HG02973 (cell line): ENCODE measurements at regions not wholly inside any gene's neighbourhood (a gene's known extent, or its start where the extent isn't known, plus 50 kb on each side); places are given as distances from the start of the nearest gene placed in this dataset.

Experiments used
- ATAC-seq: cut with Tn5 transposase; IDR thresholded peaks from one replicate; pipeline ENCODE4 v1.9.1; 2021; ENCODE audit warnings: moderate library complexity; ENCODE audit not compliant: unreplicated experiment

DNA sequence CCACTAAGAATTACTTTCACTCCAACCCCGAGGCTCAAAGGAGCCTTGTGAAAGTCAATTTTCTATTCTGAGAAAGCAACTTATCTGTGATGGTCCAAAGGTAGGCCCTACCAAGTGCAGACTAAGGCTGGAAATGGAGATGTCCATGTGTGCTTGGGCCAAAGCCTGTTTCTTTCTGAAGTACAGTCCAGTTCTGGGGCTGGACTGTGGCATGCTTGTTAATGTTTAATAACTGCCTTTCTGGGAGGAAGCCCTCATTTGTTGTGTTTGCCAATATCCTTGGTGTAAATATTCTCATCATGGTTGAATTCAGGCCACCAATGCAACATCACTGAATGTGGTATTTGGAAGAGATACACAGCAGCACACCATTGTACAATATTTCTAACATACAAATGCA is 182.3 kb upstream of the BCL6 start:
- no peak for ATAC-seq

DNA sequence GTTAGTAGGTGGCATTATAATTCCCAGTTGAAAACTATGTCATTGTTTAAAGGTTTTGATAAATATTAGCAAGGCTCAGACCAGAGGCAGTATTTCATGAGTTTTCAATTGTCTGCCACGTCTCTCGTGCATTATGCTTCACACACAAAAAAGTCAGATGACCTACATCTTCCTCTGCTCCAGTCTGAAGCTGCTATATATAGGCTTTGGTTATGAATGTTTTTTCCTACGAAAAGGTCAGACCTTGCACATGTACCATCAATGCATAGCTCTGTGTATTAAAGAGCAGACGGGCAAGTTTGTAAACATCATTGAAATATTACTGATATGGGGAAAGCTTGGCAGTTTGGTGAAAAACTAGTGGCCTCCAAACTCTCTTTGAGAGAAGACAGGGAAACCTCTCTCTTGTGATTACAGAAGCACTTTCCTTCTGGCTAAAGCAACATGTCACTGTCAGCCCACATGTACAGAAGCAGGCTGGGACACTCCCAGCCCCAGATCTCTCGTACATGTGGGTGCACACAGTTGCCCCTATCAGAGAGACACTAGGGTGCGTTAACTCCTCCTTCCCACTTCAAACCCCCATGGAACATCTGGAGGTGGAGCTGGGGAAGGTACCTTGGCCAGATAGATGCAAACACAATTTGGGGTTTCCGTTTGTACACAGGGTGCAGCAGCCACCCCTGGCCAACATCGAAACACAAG is 184.0 kb upstream of the BCL6 start:
- no peak for ATAC-seq

DNA sequence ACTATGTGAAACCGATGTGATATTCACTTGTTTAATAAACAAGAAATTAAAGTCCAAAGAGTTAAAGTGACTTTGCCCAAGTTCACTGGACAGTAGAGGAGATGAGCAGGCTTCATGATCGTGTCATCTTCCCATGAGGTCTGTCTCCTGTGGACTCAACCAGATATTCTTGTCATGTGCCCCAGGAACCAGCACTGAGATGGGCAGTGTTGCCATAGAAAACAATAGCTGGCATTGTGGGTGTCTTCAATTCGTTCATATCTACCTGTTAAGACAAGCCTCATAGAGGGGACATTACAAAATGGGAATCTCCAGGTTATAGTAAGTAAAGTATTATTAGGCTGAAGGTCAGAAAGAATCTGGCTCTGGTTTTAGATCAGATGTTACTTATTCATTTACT is 184.8 kb upstream of the BCL6 start:
- no peak for ATAC-seq

DNA sequence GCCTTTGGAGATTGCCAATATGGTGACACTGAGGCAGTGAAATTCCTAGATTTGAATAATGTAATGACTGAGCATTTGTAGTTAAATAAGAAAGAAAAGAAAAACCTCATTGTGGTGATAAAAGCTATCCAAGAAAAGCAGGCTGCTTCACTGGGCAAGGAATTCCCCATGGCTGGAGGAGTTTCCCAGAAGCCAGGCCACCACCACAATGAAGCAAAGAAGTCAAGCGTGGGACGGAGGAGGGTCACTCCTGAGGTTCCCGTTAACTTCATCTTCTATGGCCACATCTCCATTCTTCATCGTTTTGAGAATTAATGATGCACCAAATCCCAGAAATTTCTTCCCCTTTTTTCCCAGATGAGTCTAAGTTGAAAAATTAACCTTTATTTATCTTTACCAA is 185.8 kb upstream of the BCL6 start:
- ATAC-seq: no peak

DNA sequence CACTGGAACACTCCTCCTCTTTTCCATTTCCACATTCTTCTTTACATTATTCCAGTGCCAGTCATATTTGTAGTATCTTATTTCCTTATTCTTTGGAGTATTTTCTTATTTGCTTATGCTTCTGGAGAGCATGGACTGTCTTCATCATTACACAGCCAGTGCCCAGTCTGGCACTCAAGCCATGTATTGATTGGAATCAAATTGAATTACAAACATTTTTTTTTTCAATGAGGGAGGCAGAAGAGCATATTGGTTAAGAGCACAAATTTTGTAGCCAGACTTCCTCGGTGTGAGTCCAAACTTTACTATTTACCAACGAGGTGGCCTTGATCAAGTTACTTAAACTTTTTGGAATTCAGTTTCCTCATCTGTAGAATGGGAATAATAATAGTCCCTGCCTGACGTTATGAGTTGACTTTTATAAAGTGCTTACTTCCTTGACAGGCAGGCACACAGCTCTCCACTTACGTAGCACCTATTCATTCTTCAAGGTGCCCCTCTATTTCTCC is 186.6 kb upstream of the BCL6 start:
- no peak for ATAC-seq

DNA sequence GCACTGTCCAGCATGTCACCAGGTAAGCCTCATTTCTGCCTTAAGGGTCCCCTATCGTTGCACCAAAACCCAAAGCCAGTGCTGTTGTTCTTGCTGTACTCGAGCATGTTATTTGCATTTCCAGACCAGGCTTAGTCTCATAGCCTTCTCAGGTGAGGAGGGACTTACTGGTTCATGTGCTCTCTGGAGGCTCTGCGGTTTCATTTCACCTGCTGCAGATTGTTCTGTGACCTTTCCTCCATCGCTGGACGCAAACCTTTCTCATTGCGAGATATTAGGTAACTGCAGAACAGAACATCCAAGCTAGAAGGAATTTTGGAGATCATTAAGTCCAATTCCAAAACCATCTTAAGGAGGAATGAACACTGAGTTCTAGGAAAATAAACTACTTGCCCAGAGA is 187.3 kb upstream of the BCL6 start:
- ATAC-seq: no peak

DNA sequence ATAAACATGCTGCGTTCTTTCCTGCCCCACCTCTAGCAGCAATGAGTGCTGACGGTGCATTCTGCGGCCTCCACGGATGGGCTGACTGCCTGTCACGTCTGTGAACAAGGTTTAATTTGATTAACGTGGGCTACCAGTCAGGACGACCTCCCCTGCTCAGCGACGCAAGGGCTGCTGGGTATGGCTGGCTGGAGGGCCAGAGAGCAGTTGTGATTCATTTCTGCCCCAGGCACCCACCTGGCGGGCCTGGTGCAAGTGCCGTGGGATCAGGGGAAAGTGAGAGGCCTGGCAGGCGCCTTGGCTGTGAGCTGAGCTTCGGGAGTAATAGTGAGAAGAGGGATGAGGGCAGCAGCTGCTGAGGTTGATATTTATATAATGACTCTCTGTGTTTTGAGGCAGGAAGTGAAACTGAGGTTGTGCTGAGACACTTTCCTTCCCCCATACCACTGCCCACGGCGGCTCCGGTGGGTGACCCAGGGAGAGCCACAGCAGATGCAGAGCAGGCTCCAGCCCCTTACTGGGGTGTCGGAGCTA is 190.4 kb upstream of the BCL6 start:
- peak; percentile 99 for ATAC-seq

DNA sequence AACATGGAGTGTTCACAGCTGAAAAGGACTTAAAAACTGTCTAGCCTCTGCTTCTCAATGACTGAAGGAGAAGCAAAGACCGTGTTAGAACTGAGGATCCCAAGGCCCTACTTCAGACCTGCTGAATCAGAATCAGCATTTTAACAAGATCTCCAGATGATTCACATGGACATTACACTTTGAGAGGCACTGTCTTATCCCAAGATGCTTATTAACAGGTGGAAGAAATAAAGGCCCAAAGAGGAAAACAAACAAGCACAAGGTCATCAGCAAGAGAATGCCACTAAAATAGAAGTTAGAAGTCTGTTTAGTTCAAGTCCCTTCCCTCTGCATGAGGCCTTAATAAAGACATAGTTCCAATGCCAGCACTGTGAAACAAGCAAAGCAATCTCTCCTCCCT is 191.4 kb upstream of the BCL6 start:
- ATAC-seq: no peak

DNA sequence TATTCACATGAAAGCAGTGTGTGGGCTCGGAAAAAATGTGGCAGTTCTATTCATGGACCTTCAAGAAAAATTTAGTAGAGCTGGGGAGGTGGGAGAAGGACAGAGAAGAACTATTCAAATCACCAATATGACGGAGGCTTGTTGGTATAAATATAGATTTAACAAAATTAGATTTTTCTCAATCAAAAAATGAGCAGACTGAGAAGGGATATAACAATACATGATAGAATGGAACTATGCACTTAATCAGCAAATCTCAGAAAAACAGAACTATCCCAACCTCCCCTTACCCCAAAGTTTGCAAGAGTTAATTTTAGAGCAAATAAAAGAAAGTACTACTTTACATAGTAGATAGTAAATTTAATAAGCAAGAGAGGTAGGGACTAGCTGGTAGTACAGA is 194.6 kb upstream of the BCL6 start:
- no peak for ATAC-seq

DNA sequence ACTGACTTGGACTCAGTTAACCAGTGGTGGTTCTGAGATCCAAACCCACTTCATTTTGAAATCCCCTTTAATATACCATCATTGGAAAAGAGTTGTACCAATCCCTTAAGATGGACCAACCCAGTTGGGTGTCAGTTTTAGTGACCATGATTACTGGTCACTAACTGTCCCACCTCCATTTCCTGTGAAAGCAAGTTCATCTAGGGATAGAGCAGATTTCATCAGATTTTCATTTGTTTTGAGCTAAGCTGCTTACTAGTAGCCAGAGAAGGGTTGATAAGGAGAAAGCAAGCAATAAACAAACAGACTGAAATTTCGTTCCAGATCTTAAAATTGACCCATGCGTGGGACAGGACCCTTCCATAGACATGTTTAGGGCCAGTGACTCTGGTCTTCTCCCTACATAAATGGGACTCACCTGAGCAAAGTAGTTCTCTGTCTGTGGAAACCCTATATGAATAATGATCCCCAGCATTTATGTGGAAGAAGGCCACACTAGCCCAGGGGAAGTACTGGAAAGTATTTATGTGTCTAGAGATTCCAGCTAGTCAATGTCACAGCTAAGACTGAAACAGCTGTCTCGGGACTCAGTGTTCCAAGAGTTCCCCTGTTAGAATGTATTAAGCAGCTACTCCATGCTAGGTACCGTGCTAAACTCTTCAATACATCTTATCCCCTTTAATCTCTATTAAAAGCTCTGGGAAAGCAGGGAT is 196.0 kb upstream of the BCL6 start:
- no peak for ATAC-seq

DNA sequence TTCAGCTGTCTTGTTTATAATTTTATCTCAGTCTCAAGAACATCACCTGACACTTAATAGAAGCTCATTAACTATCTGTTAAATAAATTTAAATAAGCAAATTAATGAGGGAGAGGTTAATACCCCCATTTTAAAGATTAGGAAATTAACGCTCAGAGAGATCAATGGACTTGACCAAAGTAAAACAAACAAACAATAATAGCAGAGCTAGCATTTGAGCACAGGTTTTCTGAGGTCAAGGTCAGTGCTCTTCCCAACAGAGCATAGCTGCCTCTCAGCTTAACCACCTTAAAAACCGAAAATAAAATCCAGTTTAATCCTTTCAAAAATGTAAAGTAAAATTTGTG is 196.6 kb upstream of the BCL6 start:
- ATAC-seq: no peak

DNA sequence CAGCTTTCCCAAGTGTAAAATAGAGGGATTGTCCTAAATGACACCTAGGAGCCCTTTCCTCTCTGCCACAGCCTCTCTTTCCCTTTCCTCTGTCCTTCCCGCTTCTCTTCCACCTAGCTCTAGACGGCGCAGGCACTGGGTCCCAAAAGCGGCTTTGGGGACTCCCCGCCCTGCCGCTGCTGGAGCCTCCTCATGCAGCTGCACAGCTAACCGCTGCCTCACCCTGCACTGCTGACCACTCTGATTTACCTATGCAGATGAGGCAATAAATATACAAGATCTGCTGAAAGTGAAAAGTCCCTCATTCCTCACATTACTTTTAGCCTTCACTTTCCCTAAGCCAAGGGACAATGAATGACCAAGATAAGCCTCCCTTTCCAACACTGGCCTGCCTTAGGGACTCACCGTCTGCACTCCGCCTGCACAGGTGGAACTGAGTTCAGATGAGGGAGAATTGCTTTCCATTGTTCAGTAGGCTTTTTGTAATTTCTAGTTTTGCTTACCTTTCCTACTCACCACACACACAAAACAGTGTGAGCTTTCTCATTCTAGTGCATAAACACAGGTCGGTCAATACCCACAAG is 197.5 kb upstream of the BCL6 start:
- ATAC-seq: no peak

DNA sequence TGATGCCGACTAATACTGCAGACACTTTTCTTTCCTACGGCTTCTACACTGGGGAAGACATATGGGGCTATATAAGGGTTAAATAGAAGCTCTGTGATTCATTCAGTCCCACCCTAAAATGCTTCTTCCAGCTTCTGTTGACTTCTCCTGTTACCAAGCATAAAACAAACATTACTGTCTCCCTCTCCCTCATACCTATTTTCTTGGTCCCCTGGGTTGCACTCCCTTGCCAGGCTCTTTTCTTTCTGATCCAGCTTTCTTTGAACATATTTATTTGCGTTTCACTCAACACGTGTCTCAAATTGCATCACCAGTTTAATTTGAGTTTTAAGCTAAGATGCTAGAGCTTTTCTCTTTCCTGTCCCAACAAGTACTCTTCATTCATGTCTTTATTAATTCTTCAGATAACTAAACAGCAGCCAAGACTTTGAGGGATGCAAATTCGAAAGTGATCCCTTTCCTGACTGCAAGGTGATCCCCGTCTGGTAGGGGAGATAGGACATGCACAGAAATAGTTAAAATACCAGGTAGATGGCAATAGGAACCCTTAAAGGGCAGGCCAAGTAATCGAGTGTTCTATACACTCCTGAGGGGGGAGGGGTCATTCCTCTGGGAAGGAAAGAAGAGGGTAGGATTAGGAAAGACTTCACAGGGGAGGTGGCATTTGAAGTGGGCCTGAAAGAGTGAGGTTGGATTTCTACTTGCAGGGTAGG is 198.6 kb upstream of the BCL6 start:
- no peak for ATAC-seq

DNA sequence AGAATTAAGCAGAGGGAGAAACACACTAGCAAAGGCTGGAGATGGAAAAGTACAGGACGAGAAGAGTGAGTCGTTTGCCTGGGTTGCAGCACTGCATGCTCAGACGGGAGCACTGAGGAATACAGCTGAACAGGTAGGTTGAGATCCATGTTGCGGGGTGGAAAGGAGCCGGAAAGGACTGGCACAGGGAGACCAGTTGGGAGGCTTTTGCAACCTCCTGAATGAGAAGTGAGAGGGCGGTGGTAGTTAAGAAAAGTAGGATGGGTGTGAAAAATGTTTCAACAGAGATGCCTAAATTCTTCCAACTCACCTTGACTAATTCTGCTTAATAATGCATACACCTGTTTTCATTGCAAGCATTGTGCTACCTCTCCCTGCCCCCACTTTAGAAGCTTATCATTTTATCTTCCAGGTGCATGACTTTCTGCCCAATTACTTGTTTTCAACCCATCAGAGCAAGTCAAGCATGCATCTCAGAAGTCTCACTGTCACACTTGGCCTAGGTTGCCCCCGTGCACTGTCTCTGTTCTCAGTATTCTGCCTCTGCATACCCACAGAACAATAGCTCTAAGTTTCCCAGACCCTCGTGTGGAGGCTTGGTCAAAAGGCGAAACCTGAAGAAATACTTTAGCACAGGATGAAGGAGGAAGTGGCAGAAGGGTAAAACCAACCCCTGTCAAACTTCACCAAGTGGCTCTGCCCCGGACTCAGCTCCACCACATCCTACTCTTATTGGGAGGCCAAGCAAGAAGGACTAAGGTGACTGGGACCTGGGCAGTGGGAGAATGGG is 199.3 kb upstream of the BCL6 start:
- ATAC-seq: no peak

DNA sequence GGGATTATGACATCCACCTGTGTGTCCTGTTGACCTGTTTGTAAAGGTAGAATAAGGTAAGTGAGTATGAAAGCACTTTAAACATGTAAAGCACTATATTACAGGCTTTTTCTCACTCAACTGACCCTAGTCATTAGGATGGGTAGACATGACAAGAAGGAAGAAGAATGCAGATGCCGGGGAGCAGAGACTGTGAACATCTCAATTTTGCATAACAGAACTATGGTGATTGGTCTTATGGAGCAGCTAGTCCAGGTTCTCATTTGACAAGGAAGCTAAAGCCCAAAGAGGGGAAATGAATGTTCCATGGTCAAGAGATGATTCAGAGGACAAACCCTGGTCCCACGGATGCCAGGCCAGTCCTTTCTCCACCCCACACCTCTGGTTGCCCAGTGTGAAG is 200.1 kb upstream of the BCL6 start:
- no peak for ATAC-seq

DNA sequence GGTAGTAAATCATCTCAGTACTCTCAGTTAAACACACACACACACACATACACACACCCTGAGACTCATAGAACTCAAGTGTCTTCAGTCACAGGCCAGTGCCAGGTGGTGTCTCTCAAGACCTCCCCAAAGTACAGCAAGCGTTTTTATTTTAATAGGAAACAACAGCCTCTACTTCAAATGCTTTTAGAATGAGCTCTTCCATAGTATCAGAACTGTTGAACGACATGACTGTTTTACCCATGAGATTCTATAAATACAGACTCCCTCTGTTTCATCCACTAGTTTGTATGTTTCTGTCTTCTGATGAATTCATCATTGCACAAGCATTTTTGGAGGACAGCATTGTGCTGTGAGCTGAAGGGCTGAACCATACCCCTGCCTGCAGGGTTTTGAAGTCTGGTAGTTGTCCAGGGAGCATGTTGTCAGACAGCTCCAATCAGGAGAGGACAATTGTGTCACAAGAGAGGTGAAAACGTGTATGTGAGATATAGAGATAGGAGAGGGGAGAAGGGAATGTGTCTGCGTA is 201.0 kb upstream of the BCL6 start:
- ATAC-seq: no peak

DNA sequence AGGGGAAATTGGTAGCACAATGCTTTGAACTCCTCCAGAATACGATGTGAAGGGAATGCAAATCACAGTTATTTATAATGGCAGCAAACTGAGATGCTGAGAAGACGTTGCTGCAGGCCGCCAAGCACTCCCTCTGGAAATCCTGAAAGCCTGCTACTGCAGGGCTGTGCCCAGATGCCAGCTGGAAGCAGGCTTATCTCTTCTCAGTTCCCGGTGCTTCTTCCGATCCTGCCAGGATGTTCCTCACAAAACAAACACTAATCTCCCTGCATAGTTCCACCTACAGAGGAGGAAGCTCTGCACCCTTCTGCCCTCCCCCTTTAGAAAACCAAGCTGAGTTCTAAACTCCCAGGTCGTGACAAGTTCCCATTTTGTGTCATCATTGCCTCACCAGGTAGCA is 201.7 kb upstream of the BCL6 start:
- ATAC-seq: no peak

DNA sequence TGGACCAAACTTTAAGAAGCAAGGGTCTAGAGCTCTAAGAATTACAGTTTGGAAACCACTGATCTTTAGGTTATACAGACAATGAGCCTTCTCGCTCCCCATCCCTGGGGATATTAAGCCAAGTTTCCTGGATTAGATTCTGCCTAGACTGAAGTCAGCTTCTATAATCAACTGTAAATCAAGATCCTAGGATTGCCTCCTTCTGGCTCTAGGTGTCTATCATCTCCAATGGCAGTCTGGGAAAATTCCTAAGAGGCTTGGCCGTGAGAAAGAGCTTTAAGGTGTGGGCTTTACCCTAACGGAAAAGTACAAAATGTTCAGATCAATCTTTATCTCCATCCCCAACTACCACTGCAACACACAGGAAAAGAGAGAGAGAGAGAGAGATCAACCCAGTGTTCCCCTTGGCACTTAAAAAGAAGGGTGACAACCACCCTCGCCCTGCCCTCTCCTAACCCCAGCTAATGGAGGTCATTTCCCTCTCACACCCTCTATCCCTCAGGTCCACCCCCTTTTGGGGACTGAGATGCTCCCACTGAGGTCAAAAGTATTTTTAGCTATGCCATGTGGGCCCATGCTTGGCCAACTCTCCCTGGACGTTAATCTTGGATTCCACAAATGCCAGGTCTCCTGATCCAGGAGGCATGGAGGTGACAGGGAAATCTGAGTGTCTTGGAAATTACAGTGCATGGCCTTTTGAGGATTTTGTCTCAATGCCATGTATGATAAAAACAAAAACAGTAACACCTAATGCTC is 202.8 kb upstream of the BCL6 start:
- ATAC-seq: no peak

DNA sequence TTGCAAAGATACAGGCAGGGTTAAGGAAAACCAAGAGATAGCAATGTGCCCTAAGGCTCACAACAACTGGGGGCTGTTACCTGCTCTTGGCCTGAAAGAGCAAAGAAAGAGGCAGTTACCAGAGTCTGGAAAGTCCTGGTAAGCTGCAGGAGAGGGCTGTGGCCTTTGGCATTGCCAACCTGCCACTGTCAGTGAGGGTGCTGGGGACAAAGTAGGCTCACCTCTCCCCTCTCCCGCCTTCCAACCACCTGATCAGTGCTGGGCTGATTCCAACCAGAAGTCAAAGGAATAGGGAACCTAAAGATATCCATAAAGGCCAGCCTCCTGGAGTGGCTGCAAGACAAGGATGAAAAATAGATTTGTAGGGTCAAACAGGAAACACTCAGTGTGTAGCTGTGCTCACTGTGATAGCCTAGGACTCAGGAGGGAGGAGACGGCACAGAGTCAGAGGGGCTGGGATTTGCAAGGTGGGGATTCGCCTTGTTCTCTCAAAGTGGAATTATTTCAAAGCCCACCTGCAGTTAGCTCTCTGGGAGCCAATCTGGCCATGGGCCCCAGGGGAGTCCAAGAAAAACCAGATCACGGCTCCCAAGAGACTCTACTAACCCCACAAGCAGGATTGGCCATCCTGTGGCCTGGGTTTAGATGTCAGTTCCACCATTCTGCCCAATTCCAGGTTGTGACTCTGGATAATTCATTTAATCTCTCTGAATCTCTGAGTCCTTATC is 204.0 kb upstream of the BCL6 start:
- no peak for ATAC-seq
